GM12874 (cell line): ENCODE measurements at regions not wholly inside any gene's neighbourhood (a gene's known extent, or its start where the extent isn't known, plus 50 kb on each side); places are given as distances from the start of the nearest gene placed in this dataset.

Experiments
- CTCF ChIP-seq: IDR thresholded peaks from 2 replicates; pipeline ENCODE4 v1.5.1; 2011; ENCODE audit warnings: low read depth, mild to moderate bottlenecking, control low read depth, low read length, moderate library complexity; ENCODE audit not compliant: insufficient read depth

- no peak for TF ChIP-seq CTCF
These were observed 378.7 kb upstream of the KITLG start for GRCh38 chr12:88958946-88959345.

- TF ChIP-seq CTCF, result no peak
These were observed 377.9 kb upstream of the KITLG start for GRCh38 chr12:88958153-88958552.

GRCh38 chr12:88957358-88957757, 377.1 kb upstream of the KITLG start:
- no peak for TF ChIP-seq CTCF

GRCh38 chr12:88955531-88955930, 375.3 kb upstream of the KITLG start:
- TF ChIP-seq CTCF, result no peak

- TF ChIP-seq CTCF, result no peak
These were observed 372.8 kb upstream of the KITLG start for GRCh38 chr12:88953029-88953586.

GRCh38 chr12:88952562-88952942, 372.3 kb upstream of the KITLG start:
- TF ChIP-seq CTCF, result no peak

- TF ChIP-seq CTCF, result no peak
These were observed 371.7 kb upstream of the KITLG start for GRCh38 chr12:88951860-88952561.
